WERI-Rb-1 (cell line): ENCODE measurements at regions not wholly inside any gene's neighbourhood (a gene's known extent, or its start where the extent isn't known, plus 50 kb on each side); places are given as distances from the start of the nearest gene placed in this dataset.

Source experiments
- DNase-seq: peaks from one replicate; pipeline ENCODE4 v3.0.0-alpha.2; 2020
- H3K27ac ChIP-seq: fragments of 250-450 bp; sonication (Bioruptor Pico); 2 replicates; pipeline ENCODE4 v1.5.1; 2020; ENCODE audit warnings: mild to moderate bottlenecking, moderate library complexity
- H3K27me3 ChIP-seq: fragments of 250-450 bp; sonication (Bioruptor Pico); 2 replicates; pipeline ENCODE4 v1.5.1; 2021; ENCODE audit warnings: mild to moderate bottlenecking, low read depth, moderate library complexity; ENCODE audit not compliant: insufficient read depth, severe bottlenecking
- H3K36me3 ChIP-seq: fragments of 250-450 bp; sonication (Bioruptor Pico); 2 replicates; pipeline ENCODE4 v1.5.1; 2020; ENCODE audit warnings: mild to moderate bottlenecking, moderate library complexity
- H3K4me3 ChIP-seq: 2 replicates; pipeline ENCODE4 v1.5.1; 2011; ENCODE audit warnings: low read depth, mild to moderate bottlenecking, control low read depth, low read length
- H3K9me3 ChIP-seq: fragments of 250-450 bp; sonication (Bioruptor Pico); 2 replicates; pipeline ENCODE4 v1.5.1; 2021; ENCODE audit warnings: mild to moderate bottlenecking, moderate library complexity; ENCODE audit not compliant: severe bottlenecking
- TF ChIP-seq, protein P1 (sequence below): IDR thresholded peaks from 2 replicates; pipeline ENCODE4 v1.5.1; 2011; ENCODE audit warnings: low read depth, mild to moderate bottlenecking, control low read depth, inconsistent platforms, low read length

- TF ChIP-seq, protein P1, sequence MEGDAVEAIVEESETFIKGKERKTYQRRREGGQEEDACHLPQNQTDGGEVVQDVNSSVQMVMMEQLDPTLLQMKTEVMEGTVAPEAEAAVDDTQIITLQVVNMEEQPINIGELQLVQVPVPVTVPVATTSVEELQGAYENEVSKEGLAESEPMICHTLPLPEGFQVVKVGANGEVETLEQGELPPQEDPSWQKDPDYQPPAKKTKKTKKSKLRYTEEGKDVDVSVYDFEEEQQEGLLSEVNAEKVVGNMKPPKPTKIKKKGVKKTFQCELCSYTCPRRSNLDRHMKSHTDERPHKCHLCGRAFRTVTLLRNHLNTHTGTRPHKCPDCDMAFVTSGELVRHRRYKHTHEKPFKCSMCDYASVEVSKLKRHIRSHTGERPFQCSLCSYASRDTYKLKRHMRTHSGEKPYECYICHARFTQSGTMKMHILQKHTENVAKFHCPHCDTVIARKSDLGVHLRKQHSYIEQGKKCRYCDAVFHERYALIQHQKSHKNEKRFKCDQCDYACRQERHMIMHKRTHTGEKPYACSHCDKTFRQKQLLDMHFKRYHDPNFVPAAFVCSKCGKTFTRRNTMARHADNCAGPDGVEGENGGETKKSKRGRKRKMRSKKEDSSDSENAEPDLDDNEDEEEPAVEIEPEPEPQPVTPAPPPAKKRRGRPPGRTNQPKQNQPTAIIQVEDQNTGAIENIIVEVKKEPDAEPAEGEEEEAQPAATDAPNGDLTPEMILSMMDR = no peak
- Histone ChIP-seq H3K4me3 (no peak overlapping the region), H3K36me3 (no peaks in the 10 kb centered on the region), H3K27me3 (no peaks in the 10 kb centered on the region), H3K9me3 (peaks cover 4% of the 10 kb centered on the region), H3K27ac (no peak overlapping the region)
- no peak for DNase-seq
These were observed 880.3 kb upstream of the GBE1 start for GRCh38 chr3:82641701-82642100.

GRCh38 chr3:82640254-82640653, 878.8 kb upstream of the GBE1 start:
- H3K4me3 ChIP-seq = no peak overlapping the region
- H3K27me3 ChIP-seq = no peaks in the 10 kb centered on the region
- no peaks in the 10 kb centered on the region for H3K36me3 ChIP-seq

DNA sequence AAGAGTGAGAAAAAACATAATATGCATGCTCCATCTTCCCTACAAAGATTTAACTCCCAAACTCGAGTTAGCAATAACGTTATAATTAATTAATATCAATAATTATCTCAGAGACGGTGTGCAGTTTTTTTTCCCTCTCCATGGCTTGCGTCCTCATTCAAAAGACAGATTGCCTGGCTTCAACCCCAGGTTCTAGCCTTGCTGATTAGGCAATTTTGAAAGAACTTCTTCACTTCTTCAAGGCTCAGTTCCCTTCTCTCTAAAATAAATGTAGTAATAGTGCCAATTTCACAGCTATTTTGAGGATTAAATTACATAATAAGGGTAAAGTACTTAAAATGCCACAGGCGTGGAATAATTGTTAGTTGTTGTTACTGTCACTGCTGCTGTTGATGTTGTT, 876.1 kb upstream of the GBE1 start:
- Histone ChIP-seq H3K27ac (no peak overlapping the region), H3K4me3 (no peak overlapping the region), H3K9me3 (peaks cover 4% of the 10 kb centered on the region), H3K27me3 (no peaks in the 10 kb centered on the region), H3K36me3 (no peaks in the 10 kb centered on the region)
- TF ChIP-seq, protein P1 = no peak
- DNase-seq = no peak

More at GRCh38 chr3:82640254-82640653, 878.8 kb upstream of the GBE1 start:
- TF ChIP-seq, protein P1 = no peak
- Histone ChIP-seq H3K27ac (no peak overlapping the region), H3K9me3 (peaks cover 4% of the 10 kb centered on the region)
- no peak for DNase-seq

- H3K9me3 ChIP-seq = peaks cover 4% of the 10 kb centered on the region
- H3K36me3 ChIP-seq = no peaks in the 10 kb centered on the region
- TF ChIP-seq, protein P1 = no peak
- H3K27ac ChIP-seq = no peak overlapping the region
- H3K4me3 ChIP-seq = no peak overlapping the region
- no peak for DNase-seq
- no peaks in the 10 kb centered on the region for H3K27me3 ChIP-seq
These were observed 874.7 kb upstream of the GBE1 start for GRCh38 chr3:82636177-82636576.

DNA sequence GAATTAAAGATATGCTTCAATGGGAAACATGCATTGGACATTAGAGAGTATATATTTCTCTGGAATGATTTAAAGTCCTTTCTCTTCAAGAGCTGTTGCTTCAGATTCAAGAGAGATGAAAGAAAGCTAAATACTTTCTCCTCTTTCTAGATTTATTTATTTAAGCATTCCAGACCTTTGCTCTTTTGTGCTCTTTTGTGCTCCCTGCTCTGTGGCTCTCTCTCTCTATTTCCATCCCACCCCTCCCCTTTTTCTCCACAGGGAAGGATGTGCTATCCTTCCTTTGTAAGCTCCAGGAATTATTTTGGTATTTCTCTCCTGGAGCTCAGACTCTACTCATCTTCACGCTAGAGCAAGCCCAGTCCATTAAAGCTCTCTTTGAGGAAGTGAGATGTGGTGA, 871.9 kb upstream of the GBE1 start:
- H3K4me3 ChIP-seq = no peak overlapping the region
- no peak for DNase-seq
- H3K27me3 ChIP-seq = no peaks in the 10 kb centered on the region
- H3K27ac ChIP-seq = no peak overlapping the region
- no peaks in the 10 kb centered on the region for H3K36me3 ChIP-seq
- H3K9me3 ChIP-seq = no peaks in the 10 kb centered on the region
- TF ChIP-seq, protein P1 = no peak

DNA sequence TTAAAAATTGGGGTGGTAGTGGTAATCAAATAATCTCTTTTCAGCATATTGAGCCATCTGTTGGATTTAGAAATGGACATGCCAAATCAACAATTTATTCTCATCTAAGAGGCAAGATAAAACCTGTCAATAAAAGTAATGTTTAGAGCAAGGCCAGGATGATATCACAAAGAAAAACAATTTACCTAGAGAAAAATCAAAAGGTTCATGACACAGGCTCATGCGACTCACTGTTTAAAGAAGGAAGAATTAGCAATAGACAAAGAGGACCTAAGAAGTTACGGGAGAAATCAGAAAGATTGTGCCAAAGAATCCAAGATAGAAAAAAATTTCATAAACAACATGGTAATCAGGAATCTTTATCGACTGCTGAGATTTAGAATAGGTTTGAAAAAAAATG, 868.5 kb upstream of the GBE1 start:
- Histone ChIP-seq H3K27me3 (no peaks in the 10 kb centered on the region), H3K36me3 (no peaks in the 10 kb centered on the region), H3K27ac (no peak overlapping the region), H3K9me3 (no peaks in the 10 kb centered on the region), H3K4me3 (no peak overlapping the region)
- TF ChIP-seq, protein P1 = no peak
- no peak for DNase-seq
